GM12878 (cell line): ENCODE measurements at regions not wholly inside any gene's neighbourhood (a gene's known extent, or its start where the extent isn't known, plus 50 kb on each side); places are given as distances from the start of the nearest gene placed in this dataset.

Experiments used
- ATAC-seq: fragments of 200-7000 bp; cut with Tn5 transposase; 3 replicates; pipeline ENCODE4 v1.9.1; 2020; ENCODE audit warnings: mild to moderate bottlenecking, moderate library complexity
- BruUV-seq: library from RNA; stranded (reverse); fragments of 400-500 nt; replicated peaks from 2 replicates; lab custom pipeline; 2021; lab: Mats Ljungman, UMichigan
- CTCF ChIA-PET: fragments of 300-600 bp; sonication (Branson Sonifier 250); formaldehyde crosslinking; extraction: SDS; loops from one replicate; lab custom pipeline; 2021; ENCODE audit warnings: inconsistent platforms; lab: Yijun Ruan, JAX
- POLR2A ChIA-PET: fragments of 350-600 bp; formaldehyde crosslinking; extraction: SDS; loops from one replicate; lab custom pipeline; 2021; ENCODE audit warnings: inconsistent platforms; lab: Charles Lee
- RAD21 ChIA-PET: fragments of 300-600 bp; sonication (Branson Sonifier 250); formaldehyde crosslinking; loops from one replicate; lab custom pipeline; 2023; ENCODE audit warnings: antibody characterized with exemption; ENCODE audit not compliant: unreplicated experiment; lab: Charles Lee
- SMC1A ChIA-PET: fragments of 300-600 bp; sonication (Branson Sonifier 250); formaldehyde crosslinking; loops from one replicate; lab custom pipeline; 2023; ENCODE audit not compliant: unreplicated experiment, uncharacterized antibody; lab: Charles Lee
- DNase-seq: peaks from one replicate; pipeline ENCODE4 v3.0.0-alpha.2; 2011; ENCODE audit warnings: low read depth, low spot score
- FAIRE-seq: peaks from 3 replicates; lab custom pipeline; 2011; peaks lifted over from hg19 to GRCh38; lab: Jason Lieb, UNC
- H2AFZ ChIP-seq: 2 replicates; pipeline ENCODE4 v1.6.0; 2011; ENCODE audit warnings: low read depth, low read length, control low read depth; ENCODE audit not compliant: control insufficient read depth
- H3K27ac ChIP-seq: 2 replicates; pipeline ENCODE4 v1.5.1; 2011; ENCODE audit warnings: control low read depth; ENCODE audit not compliant: control insufficient read depth, insufficient read depth
- H3K27me3 ChIP-seq, 2 experiments: replicated peaks in 1 of 2; 2 replicates each; pipeline versions ENCODE4 v1.6.0 to v1.6.1; 2011; ENCODE audit warnings: low read length in 1 of 2; ENCODE audit not compliant: control insufficient read depth in 2 of 2, insufficient read depth in 2 of 2
- H3K36me3 ChIP-seq, 2 experiments: 2 replicates each; pipeline ENCODE4 v1.5.1; 2011; ENCODE audit warnings: low read length in 1 of 2; ENCODE audit not compliant: control insufficient read depth in 2 of 2, insufficient read depth in 2 of 2
- H3K4me1 ChIP-seq: 2 replicates; pipeline ENCODE4 v1.6.1; 2011; ENCODE audit warnings: mild to moderate bottlenecking, low read length, moderate library complexity, mixed read lengths; ENCODE audit not compliant: control insufficient read depth, insufficient read depth
- H3K4me2 ChIP-seq: 2 replicates; pipeline ENCODE4 v1.6.0; 2011; ENCODE audit warnings: control low read depth; ENCODE audit not compliant: control insufficient read depth, insufficient read depth
- H3K4me3 ChIP-seq: fragments of 200-600 bp; sonication (generic); 2 replicates; pipeline ENCODE4 v1.5.1; 2016
- H3K79me2 ChIP-seq: 2 replicates; pipeline ENCODE4 v1.6.0; 2011; ENCODE audit warnings: low read length; ENCODE audit not compliant: control insufficient read depth, insufficient read depth
- H3K9ac ChIP-seq: 2 replicates; pipeline ENCODE4 v1.8.0; 2011; ENCODE audit warnings: low read length, control low read depth, mixed read lengths; ENCODE audit not compliant: control insufficient read depth, insufficient read depth
- H3K9me3 ChIP-seq: replicated peaks from 3 replicates; pipeline ENCODE4 v1.5.1; 2011; ENCODE audit warnings: mild to moderate bottlenecking, low read length; ENCODE audit not compliant: control insufficient read depth, insufficient read depth
- H4K20me1 ChIP-seq: 2 replicates; pipeline ENCODE4 v1.6.0; 2011; ENCODE audit not compliant: control insufficient read depth, insufficient read depth
- CUX1 ChIP-seq: IDR thresholded peaks from 2 replicates; pipeline ENCODE4 v1.6.1; 2012; ENCODE audit warnings: improper control_type of control experiment, low read depth, low read length; ENCODE audit not compliant: insufficient replicate concordance
- GATAD2B ChIP-seq: fragments of 450-650 bp; conservative IDR thresholded peaks from 2 replicates; pipeline ENCODE4 v1.6.1; 2017; ENCODE audit warnings: low read depth, mild to moderate bottlenecking, moderate library complexity
- IRF3 ChIP-seq: fragments of 450-650 bp; IDR thresholded peaks from 2 replicates; pipeline ENCODE4 v1.6.1; 2014; ENCODE audit warnings: mild to moderate bottlenecking
- IRF4 ChIP-seq: IDR thresholded peaks from 2 replicates; pipeline ENCODE4 v1.6.1; 2011; ENCODE audit warnings: low read depth, low read length
- NRF1 ChIP-seq: conservative IDR thresholded peaks from 2 replicates; pipeline ENCODE4 v1.6.1; 2011; ENCODE audit warnings: mild to moderate bottlenecking, low read depth, low read length, improper control_type of control experiment
- POLR2AphosphoS5 ChIP-seq: IDR thresholded peaks from 2 replicates; pipeline ENCODE4 v1.6.1; 2011; ENCODE audit warnings: mild to moderate bottlenecking, low read length, inconsistent platforms
- SMAD1 ChIP-seq: fragments of 450-650 bp; IDR thresholded peaks from 2 replicates; pipeline ENCODE4 v1.6.1; 2018; ENCODE audit warnings: mild to moderate bottlenecking, low read depth; ENCODE audit not compliant: partially characterized antibody
- SPI1 ChIP-seq: IDR thresholded peaks from 2 replicates; pipeline ENCODE4 v1.6.1; 2011; ENCODE audit warnings: low read depth, mild to moderate bottlenecking, low read length, moderate library complexity, borderline replicate concordance; ENCODE audit not compliant: insufficient read depth
- STAT1 ChIP-seq: fragments of 450-650 bp; conservative IDR thresholded peaks from 2 replicates; pipeline ENCODE4 v1.6.1; 2014; ENCODE audit warnings: antibody characterized with exemption, mild to moderate bottlenecking
- in situ Hi-C: fragments of 300-500 bp; cut with MboI; formaldehyde crosslinking; loops from 9 replicates; pipeline ENCODE4 v1.14.3; 2018; ENCODE audit warnings: mixed read lengths
- intact Hi-C: fragments of 100-400 bp; cut with micrococcal nuclease; formaldehyde crosslinking; loops from one replicate; pipeline ENCODE4 v1.14.2; 2022; ENCODE audit not compliant: unreplicated experiment

GRCh38 chr2:187710791-187711521, 156.7 kb upstream of the TFPI start:
- ChIA-PET CTCF (interaction anchor here (0.7 to 0.8 kb wide), 2 partner anchors 10 to 16 kb away, joined by 3 read pairs; no protein-coding TSS in a partner anchor), RAD21 (no interaction called here), SMC1A (interaction anchor here (1.8 kb wide), 1 partner anchor 10 kb away, joined by 7 read pairs; no protein-coding TSS in a partner anchor), POLR2A (interaction anchor here (0.7 kb wide), 1 partner anchor 10 kb away, joined by 3 read pairs; no protein-coding TSS in a partner anchor)
- FAIRE-seq (no peak), ATAC-seq (no peak), DNase-seq (no peak)
- no peak overlapping the region for H3K9ac ChIP-seq
- BruUV-seq = no TSS peak
- no peak overlapping the region for H2AFZ ChIP-seq
- intact Hi-C loops = no loop called here
- TF ChIP-seq GATAD2B (no peak), NRF1 (no peak), POLR2AphosphoS5 (no peak), CUX1 (no peak), SPI1 (no peak), STAT1 (no peak), SMAD1 (no peak), IRF4 (no peak), IRF3 (no peak)
- in situ Hi-C loops = no loop called here
- H3K27me3 ChIP-seq = no peaks in the 10 kb centered on the region
- no peak overlapping the region for H3K27ac ChIP-seq
- H3K79me2 ChIP-seq = no peaks in the 10 kb centered on the region
- no peaks in the 10 kb centered on the region for H3K9me3 ChIP-seq
- no peaks in the 10 kb centered on the region for H3K36me3 ChIP-seq
- no peaks in the 10 kb centered on the region for H4K20me1 ChIP-seq
- no peaks in the 10 kb centered on the region for H3K4me1 ChIP-seq
- no peak overlapping the region for H3K4me2 ChIP-seq
- H3K4me3 ChIP-seq = no peak overlapping the region
